ENCODE measurements at regions not wholly inside any gene's neighbourhood (a gene's known extent, or its start where the extent isn't known, plus 50 kb on each side); places are given as distances from the start of the nearest gene placed in this dataset.

DNA sequence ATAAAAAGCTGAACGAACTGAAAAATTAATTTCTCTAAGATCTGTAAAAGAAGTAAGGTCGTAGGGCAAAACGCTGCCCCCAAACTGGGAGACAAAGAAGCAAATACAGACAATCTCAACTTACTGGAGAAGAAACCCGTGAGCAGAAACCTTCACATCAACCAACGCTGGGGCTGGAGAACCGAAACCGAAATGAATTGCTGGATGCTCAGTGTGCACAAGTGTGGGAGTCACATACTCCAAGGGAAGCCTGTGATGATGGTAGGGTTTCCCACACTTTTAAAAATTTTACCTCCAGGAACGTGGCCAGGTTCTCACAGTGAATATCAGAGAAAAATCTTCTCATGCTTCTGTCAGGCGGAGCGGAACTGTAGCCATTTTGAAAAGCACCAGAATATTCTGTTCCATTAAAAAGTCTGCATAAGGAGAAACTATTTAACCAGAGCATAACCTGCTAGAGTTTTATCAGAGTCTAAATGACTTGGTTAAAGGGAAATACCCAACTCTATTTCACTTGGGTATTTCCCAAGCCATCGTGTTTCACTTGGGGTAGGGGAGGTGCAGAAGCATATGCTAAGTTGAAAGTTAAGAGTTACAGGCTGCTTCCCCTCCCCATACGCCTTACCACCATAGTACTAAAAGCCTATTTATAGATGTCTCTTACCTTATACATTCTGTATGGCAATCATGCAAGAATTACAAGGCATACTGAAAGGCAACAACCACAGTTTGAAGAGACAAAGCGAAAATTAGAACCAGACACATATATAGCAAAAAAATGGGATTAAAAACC is 110.5 kb upstream of the SLITRK1 start:
- no peak overlapping the region for H2BK20ac ChIP-seq (ENCODE audit: low read depth, low read length)
- no peak overlapping the region for H3K14ac ChIP-seq (replicated peaks; ENCODE audit: low read depth, low read length)
- no peak overlapping the region for H2AK5ac ChIP-seq (ENCODE audit: low read depth, low read length)
- TF ChIP-seq, protein P1, sequence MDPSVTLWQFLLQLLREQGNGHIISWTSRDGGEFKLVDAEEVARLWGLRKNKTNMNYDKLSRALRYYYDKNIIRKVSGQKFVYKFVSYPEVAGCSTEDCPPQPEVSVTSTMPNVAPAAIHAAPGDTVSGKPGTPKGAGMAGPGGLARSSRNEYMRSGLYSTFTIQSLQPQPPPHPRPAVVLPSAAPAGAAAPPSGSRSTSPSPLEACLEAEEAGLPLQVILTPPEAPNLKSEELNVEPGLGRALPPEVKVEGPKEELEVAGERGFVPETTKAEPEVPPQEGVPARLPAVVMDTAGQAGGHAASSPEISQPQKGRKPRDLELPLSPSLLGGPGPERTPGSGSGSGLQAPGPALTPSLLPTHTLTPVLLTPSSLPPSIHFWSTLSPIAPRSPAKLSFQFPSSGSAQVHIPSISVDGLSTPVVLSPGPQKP (IDR thresholded peaks at IDR 0.05; ENCODE audit: borderline replicate concordance, low read depth, low read length), result no peak
- TF ChIP-seq SMC3 (IDR thresholded peaks at IDR 0.05; ENCODE audit: low read depth, low read length) (no peak), RCOR1 (IDR thresholded peaks at IDR 0.05; ENCODE audit: insufficient replicate concordance, low read length) (no peak)
- H3K4me3 ChIP-seq (ENCODE audit: insufficient read depth, low read depth, low read length), result no peak overlapping the region
- no peaks in the 10 kb centered on the region for H3K27me3 ChIP-seq (ENCODE audit: control insufficient read depth, insufficient read depth, low read length)
- DNase-seq, result no peak
- no peak overlapping the region for H3K27ac ChIP-seq (ENCODE audit: insufficient read depth, low read length)
- no peak overlapping the region for H4K91ac ChIP-seq (ENCODE audit: insufficient read depth, low read depth, low read length)
- H3K23ac ChIP-seq (ENCODE audit: low read depth, low read length), result no peak overlapping the region
- H4K8ac ChIP-seq (ENCODE audit: low read depth in 2 of 2, low read length in 2 of 2), result no peak overlapping the region
- H3K18ac ChIP-seq (ENCODE audit: low read depth, low read length), result no peak overlapping the region
- no peak overlapping the region for H3K4ac ChIP-seq (ENCODE audit: low read depth, low read length)
- no peak overlapping the region for H2BK5ac ChIP-seq (ENCODE audit: low read depth, low read length, poor library complexity, severe bottlenecking)
- no peak overlapping the region for H3K9ac ChIP-seq (ENCODE audit: low read depth, low read length)
- H3K56ac ChIP-seq (ENCODE audit: extremely low read depth, insufficient read depth, low read length), result no peak overlapping the region
- no peak overlapping the region for H2AFZ ChIP-seq (replicated peaks; ENCODE audit: low read length, poor library complexity)
- H4K5ac ChIP-seq (ENCODE audit: low read depth, low read length), result no peak overlapping the region
- H2BK15ac ChIP-seq (ENCODE audit: low read depth, low read length), result no peak overlapping the region
- no peak overlapping the region for H2BK120ac ChIP-seq (ENCODE audit: low read depth, low read length)
- H3K9me3 ChIP-seq (ENCODE audit: control insufficient read depth, insufficient read depth, low read length), result peaks cover 2% of the 10 kb centered on the region; the same call in 1 of the 2 replicates
- H3K36me3 ChIP-seq (ENCODE audit: control insufficient read depth, insufficient read depth, low read length), result no peaks in the 10 kb centered on the region
- H3K79me1 ChIP-seq (ENCODE audit: low read depth in 1 of 2, low read length in 2 of 2), result no peaks in the 10 kb centered on the region
- H3K4me1 ChIP-seq (ENCODE audit: control insufficient read depth, insufficient read depth, low read length), result no peaks in the 10 kb centered on the region
- no peak overlapping the region for H3K4me2 ChIP-seq (ENCODE audit: low read depth, low read length)
- ChIA-PET POLR2A (ENCODE audit: unreplicated experiment) (no interaction called here), CTCF (no interaction called here)
- ATAC-seq (ENCODE audit: low read depth), result no peak
- no peak overlapping the region for H2AK9ac ChIP-seq (replicated peaks; ENCODE audit: low read depth, low read length, poor library complexity)
- in situ Hi-C loops (cut with MboI; ENCODE audit: low sequenced_read_pairs) (no loop called here), dilution Hi-C loops (cut with HindIII; ENCODE audit: low sequenced_read_pairs, unreplicated experiment) (no loop called here), intact Hi-C loops (cut with micrococcal nuclease) (no loop called here)
- no peaks in the 10 kb centered on the region for H4K20me1 ChIP-seq (ENCODE audit: insufficient read depth, low read length)
- no TSS peak for BruUV-seq (replicated peaks)
- no CpG with 5 or more reads among the region's 13 CpGs for WGBS, 2 experiments (ENCODE audit: extremely low coverage in 2 of 2, insufficient read length in 1 of 2)
- no peaks in the 10 kb centered on the region for H3K9me1 ChIP-seq (ENCODE audit: insufficient read depth, low read length)

Measured in IMR-90 (cell line).